Suppressor macrophage treated with lipopolysaccharide for 4 hours (primary cell): ENCODE measurements at regions not wholly inside any gene's neighbourhood (a gene's known extent, or its start where the extent isn't known, plus 50 kb on each side); places are given as distances from the start of the nearest gene placed in this dataset.
A peak's percentile ranks its signal among the peaks of the same experiment; 100 is the strongest.

Experiments
- DNase-seq: peaks from one replicate; pipeline ENCODE4 v3.0.0-alpha.2; 2020

DNA sequence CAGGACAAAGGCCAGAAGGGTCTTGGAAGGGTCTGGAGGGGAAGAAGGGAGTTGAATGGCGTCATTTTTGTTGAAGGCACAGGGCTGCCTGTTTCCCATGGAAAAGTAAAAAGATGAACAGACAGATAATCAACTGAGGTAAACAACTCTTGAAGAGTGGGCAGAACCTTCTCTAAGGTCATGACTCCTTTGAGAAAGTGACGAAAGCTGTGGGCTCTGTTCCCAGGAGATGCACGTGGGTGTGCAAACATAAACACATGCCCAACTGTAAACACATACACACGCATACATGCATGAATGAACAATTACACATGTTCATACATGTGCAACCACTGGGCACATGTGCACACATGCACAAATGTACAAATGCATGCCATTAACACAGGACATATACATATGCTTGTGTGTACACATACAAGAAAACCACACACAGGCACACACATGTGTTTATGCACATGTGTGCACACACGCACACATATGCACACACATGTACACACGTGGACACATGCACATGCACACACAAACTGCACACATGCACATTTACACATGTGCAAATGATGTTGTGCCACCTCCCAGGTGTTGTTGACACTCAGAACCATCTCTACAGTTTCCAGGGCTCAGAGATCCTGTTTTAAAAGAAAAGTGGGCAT, 143.3 kb downstream of the GADD45G start:
- DNase-seq, result no peak

DNA sequence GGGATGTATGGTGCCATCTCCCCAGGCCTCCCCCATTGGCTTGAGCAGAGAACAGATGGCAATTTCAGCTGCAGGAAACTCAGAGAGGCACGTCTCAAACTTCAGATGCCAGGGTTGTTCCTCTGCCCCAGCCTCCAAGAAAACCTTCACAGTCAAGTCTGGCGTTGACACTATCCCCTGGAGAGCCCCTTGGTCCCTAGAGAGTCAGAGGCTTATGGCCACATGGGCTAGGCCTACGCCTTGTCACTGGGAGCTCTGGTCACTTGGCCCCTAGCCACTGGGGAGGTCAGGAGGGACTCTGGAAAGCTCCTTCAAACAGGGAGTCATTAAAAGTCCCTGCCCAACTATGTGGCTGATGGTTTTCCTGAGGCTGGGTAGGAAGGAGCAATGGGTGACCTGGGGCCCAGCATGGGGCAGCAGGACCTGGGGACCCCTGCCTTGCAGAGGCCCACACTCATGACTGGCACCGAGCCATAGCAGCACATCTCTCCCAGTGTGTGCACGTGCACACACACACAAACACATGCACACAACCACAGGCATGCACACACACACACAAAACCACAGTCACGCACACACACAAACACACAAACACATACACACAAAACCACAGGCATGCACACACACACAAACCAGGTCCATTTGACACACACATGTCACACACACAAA, 144.2 kb downstream of the GADD45G start:
- DNase-seq, result no peak

DNA sequence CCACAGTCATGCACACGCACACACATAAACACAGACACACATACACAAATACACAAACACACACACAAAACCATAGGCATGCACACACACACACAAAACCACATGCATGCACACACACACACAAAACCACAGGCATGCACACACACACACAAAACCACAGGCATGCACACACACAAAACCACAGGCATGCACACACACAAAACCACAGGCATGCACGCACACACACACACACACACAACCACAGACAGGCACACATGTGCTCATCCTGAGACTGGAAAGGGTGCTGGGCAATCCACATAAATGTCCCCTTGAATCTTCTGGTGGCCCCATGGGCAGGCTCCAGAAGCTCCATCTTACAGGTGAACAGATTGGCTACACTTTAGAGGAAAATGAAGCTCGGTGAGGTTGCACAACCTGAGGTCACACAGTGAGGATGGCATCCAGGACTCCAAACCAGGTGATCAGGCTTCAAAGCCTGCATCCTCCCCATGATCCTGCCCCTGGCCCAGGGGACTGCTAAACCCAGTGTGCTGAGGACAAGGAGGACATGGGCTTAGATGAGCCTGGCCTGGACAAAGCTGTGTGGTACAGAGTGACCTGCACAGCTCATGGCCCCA, 144.8 kb downstream of the GADD45G start:
- no peak for DNase-seq

DNA sequence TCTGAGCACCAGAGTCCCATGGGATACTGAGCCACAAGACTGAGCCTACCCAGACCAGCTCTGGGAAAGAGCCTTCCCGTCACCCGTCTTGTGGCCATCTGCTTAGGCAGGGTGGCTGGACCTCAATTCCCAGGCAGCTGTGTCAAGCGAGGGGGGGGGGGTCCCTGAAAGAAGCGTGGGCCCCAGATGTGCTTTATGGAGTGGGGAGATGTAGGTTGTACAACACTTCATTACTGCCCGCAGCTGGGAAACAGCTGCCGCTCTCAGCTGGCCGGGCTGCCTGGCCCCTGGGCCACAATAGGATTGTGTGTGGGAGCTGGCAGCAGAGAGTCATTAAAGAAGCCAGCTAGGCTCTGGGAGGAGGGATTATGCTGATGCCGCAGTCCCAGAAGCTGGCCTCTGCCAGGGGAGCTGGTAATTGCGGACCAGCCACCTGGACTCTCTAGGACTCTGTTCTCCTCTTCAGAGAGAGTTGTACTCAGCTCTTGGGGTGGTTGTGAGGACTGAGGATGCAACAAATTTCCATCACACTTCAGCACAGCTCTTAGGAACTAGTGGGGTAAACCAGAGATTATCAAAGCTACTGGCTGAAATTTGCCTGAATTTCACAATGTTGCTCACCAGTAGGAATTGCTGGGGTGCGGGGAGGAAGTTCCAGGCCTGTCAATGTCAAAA, 145.4 kb downstream of the GADD45G start:
- no peak for DNase-seq

DNA sequence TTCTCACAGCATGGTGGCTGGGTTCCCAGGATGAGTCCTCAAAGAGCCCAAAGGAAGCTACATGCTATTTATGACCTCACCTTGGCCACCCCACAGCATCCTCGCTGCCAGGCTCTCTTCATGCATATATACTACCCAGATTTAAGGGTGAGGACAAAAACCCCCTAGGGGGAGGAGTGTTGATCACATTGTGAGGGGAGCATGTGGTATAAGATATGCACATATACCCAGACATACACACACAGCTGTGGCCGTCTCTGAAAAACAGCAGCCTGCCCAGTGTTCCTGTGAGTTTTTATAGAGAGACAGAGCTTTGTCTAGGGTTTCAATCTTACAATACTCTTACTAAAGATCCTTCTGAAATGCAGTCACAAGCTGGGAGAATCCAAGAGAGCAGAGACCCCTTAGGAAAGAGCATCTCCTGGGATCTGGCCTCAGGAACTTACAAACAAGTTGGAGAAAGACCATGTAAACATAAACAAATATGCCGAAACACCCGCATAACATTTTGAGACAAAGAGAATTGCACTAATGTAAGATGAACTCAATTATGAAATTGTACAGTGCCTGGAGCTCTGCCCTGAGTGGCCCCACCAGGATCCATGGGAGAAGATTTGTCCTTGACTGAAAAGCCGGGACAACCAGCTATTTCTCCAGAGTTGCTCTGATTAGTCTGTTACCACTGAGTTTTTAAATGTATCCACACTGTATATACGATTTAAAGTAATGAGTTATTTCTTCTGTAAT, 146.4 kb downstream of the GADD45G start:
- DNase-seq, result no peak

DNA sequence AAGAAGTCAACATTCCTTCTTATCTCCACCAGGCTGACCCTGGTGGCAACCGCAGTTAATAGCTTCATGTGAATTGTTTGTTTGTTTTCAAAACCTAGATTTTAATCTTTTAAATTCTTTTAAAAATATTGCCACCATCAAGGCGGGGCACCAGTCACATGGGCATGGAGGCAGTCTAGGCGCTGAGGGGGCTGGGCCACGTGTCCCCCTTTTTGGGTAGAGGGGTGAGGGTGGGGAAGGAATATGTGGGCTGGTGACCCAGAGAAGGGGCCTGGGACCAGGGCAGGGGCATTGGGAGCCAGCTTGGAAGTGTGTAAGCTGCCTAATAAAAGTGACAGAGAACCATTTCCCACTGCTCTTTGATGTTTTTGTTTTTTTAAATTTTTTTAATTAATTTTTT, 147.3 kb downstream of the GADD45G start:
- no peak for DNase-seq

DNA sequence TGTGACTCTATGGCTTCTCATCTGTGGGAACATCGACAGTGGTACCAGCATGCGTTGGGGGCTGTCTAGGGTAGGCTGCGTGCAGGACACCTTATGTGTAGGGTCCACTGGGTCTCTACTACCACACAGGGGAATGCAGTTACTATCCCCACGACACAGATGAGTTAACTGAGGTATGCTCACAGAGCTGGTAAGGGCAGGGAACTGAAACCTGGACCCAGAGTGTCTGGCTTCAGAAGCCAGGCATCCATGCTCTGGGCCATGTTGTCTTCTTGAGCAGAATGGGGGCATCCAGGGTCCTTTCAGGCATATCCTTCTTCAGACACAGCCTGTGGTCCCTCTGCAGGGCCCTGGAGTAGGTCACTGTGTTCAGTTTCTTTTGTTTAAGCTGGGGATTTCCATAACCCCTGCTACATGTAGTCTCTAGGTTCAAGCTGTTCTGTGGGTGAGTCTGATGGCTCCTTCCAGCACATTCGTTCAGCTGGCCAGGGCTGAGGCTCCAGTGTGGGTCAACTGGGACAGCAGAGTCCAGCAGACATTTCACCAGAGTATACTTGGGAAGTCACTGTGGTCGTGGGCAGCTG, 148.8 kb downstream of the GADD45G start:
- DNase-seq, result no peak

DNA sequence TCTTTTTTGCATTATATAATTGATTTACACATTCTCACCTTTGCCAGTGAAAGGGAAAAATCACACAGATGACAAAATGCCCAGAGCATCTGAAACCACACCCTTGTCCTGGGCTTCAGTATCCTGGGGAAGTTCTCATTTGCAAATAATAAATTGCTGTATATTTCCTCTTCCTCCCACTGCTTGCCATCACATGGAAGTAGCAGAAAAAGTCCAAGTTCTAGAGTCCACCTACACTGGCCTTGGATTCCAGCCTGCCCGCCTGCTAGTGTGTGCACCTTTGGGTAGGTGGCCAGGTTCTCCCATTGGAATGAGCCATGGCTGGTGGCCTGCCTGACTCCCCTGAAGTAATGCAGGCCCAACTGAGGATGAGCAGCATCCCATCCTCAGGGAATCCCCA, 149.4 kb downstream of the GADD45G start:
- no peak for DNase-seq

DNA sequence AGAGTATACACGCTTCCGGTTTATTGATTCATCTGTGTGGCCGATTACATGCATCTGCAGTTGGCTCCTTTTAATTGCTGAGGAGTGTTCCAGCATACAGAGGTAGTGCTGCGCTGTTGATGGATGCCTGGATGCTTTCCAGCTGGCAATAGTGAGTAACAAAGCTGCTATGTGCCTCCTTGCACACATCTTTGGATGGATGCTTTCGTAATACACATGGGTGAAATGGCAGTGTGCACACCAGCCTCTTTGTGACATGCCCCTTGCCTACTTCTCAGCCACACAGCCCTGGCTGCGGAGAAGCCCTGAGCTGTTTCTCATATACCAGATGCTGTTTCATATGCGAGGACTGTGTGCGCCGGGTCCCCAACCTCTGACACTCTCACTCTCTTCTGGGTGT, 151.0 kb downstream of the GADD45G start:
- no peak for DNase-seq

DNA sequence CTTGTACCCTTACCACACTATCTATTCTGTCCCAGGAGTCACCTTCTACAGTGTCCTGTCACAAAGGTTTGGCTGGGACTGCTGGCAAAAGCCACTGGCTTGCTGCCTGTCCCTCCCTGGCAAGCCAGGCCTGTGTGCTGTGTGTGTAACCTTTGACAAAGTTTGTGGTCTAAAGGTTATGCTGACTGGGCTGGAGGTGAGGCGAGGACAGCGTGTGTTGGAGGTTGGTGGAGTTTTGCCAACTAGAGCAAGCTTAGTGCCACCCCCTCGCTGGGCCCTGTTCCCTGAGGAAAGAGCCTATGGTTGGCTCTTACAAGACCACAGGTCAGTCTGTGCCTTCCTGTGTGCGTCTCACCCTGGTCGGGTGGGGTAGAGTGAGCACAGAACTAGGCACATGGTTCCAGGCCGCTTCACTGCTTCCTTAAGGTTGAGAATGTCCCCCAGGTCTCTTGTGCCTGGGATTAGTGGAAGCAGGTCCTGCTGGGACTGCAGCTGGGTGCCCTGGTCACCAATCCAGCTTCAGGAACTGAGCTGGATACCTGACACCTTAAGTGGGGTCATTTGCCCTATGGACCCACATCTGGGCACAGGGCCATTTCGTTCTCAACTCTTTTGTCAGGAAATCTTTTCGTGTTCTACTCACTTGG, 152.2 kb downstream of the GADD45G start:
- no peak for DNase-seq

DNA sequence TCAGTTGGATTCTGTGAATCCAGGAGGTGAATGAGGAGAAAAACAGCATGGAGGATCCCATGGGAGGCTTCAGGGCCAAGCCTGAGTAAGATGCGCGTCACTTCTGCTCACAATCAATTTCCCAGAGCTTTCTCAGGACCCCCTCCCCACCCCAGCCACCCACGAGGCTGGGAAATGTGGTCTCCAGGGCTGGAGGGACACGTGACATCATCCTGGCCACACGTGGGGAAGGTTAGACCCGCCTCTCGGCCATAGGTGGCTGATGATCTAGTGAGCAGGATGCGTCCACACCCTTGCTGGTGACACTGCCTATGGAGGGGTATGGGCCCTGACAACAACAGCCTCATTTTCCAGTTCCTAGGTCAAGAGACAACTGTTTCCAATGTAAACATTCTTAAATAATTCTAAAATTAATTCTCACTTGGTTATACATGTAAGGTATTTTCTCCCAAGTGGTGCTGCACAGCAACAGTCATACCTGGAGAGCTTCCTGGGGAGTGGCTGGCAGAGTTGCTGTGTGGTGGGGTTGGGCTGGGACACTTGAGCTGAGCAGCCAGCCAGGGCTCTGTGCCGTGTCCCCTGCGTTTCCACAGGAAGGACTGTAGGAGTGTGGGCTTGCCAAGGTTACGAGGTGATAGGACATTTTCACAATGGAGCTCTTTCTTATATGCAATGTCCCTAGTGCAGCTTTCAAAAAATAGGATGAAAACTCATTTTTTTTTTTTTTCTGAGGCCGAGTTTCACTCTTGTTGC, 153.1 kb downstream of the GADD45G start:
- DNase-seq, result no peak

DNA sequence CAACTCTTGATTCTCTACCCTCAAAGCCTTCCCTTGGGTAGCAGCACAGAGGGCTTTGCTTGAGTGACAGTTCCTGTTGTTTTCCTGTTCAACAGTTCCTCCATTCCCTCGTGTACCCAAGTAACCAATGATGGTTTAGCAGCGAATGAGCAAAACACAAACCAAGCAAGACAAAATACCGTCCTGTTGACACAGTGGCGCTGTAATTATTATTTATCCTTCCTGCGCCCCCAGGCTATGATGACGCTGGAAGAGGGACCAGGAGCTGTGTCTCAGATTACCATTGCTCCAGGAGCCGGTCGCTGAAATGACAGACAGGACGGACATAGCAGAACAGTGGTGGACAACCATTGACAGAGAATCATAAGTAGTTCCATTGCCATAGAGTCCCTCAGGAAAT, 154.8 kb downstream of the GADD45G start:
- no peak for DNase-seq

DNA sequence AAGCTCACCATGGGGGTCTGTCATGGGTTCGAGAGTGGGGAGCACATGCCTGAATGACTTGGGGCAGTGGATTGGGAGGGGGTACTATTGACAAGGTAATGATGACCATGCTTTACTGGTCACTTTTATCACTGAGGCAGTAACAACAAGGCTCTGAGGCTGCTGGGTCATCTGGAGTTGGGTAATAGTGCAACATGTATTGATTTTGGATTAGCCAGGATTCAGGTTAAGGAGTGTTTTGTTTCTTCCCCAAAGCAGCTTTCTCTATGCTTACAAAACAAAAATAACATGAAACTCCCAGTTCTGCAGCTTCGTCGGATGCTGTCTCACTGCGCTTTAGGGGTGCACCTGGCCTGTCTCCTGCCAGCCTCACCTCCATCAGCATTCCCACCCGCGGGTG, 155.3 kb downstream of the GADD45G start:
- no peak for DNase-seq

DNA sequence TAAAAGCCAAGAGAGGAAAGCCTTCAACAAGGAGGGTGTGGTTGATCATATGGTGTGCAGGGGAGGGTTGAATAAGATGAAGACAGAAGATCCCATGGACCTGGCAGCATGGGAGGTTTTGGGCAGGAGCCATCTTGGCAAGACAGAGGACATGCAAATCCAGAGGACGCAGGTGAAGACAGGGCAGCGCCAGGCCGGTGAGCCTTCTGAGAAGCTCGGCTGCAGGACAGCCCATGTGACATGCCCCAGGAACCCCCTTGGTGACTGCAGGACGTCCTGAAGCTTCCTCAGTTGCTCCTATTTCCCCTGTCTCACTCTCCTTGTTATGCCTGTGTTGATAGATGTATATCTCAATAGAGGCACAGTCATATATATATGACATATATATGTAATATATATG, 159.4 kb downstream of the GADD45G start:
- DNase-seq, result no peak

DNA sequence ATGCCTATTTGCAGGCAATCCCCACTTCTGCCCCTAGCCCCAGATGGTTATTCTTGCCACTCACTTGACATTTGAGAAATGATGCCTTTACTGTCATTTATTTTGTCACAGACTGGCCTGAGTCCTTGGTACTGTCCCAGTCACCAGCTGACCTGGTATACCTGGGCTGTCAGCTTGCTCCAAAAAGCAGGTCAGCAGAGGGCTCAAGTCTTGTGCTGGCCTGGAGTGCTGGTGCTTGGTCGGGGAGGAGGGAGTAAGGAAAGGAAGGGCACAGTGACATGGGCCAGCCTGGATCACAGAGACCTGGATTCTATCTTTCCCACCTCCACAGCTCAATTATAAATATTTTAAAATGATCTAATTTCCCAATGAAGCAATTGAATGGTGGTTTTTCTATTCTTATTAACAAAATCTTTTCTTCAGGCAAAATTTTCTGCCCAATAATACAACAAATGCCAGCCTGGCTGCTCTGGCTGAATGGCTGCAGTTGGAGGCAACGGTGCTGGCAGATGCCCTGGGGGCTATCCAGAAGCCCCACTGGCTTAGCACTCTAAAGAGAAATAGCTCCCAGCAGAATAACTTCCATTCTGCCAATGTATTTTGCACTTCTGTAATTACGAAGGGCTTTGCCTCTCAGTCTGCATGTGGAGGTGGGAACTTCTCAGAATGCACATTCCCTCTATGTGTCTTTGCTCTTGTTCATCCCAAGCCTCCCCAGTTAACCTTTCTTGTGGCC, 160.6 kb downstream of the GADD45G start:
- DNase-seq, result no peak

DNA sequence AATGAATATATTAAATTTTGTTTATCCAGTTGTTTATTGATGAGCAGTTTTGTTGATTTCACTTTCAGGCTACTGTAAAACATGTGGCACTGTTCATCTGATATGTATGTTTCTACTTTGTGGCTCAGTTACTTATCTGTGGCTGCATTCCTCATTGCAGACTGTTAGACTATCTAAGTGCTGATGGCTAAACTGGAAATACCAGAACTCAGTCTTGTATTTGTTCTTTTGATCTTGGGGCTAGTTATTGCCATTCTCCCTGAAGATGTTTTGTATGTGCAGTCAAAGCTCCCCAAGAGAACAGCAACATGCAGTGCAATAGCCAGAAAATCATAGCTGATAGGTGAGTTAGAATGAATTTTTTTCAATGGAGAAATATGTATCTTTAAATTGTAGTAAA, 162.2 kb downstream of the GADD45G start:
- DNase-seq, result no peak

DNA sequence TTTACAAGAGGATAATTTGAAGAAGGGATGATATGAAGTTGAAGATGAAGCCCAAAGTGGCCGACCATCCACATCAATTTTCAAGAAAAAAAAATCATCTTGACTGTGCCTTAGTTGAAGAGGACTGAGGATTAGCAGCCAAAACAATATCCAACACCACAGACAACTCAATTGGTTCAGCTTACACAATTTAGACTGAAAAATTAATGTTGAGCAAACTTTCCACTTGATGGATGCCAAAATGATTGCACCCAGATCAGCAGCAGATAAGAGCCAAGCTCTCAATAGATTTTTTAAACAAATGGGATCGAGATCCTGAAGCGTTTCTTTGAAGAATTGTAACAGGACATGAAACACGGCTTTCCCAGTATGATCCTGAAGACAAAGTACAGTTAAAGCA, 163.2 kb downstream of the GADD45G start:
- no peak for DNase-seq

DNA sequence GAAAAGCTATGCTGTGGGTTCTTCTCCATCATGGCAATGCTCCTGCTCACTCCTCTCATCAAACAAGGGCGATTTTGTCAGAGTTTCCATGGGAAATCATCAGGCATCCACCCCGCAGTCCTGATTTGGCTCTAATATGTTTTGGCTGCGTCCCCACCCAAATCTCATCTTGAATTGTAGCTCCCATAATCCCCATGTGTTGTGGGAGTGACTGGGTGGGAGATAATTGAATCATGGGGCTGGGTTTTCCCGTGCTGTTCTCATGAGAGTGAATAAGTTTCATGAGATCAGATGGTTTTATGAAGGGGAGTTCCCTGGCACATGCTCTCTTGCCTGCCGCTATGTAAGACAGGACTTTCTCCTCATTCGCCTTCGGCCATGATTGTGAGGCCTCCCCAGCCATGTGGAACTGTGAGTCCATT, 163.8 kb downstream of the GADD45G start:
- DNase-seq, result peak; percentile 58

DNA sequence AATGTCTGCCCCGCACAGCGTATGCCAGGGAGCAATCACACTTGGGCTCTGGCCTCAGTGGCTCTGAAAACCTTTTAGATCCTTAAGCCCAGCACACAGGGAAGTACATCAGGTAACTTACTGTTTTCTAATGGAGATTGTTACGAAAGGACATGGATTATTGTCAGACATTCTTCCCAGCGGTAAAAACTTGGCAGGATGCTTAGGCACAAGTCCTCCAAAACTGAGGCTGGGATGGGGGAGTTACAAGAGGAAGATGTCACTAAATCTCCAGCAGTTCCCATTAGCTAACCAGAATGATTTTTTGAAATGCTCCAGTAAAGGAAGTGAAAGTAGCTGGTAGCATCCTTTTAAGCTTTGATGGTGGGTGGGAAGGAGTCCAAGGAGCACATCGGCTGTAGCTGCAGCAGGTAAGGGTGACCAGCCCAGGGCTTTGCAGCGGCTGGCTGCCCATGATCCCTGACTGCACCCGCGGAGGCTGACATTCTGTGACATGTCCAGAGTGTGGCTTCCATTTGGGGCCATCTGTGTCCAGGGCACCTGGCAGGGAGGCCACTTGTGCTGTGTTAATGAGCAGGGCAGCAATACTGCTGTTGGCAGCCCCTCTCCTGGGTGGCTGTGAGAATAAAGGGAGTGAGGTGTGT, 165.8 kb downstream of the GADD45G start:
- peak; percentile 72 for DNase-seq

DNA sequence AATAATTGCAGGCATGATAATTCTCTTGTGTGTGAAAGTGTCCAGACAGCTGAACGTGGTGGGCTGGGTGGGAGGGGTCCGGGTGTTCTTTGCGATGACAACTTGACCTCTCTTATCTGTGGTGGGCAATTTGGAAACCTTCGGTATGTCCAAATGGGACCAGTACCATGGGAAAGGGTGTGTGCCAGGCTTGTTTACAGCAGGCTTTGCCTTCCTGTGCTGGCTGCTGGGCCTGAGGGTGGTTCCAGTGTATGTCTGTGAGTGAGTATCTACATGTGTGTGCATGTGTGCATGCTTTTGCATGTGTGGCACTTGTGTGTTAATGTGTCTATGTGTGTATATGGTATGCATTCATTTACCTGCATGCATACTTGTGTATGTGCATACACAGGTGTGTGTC, 166.4 kb downstream of the GADD45G start:
- no peak for DNase-seq
